Tibial nerve (tissue), 4 donors: ENCODE measurements at regions not wholly inside any gene's neighbourhood (a gene's known extent, or its start where the extent isn't known, plus 50 kb on each side); places are given as distances from the start of the nearest gene placed in this dataset.

ENCODE experiments used
- DNase-seq, 2 donors: peaks; one replicate each; pipeline ENCODE4 v3.0.0-alpha.2; 2019; ENCODE audit warnings: low spot score in 2 of 2
- H3K27ac ChIP-seq, 4 donors: fragments of 200-600 bp; sonication (generic) in 3 of 4; one replicate each; pipeline ENCODE4 v1.5.1; 2017 to 2019; ENCODE audit warnings: mild to moderate bottlenecking in 1 of 4
- H3K27me3 ChIP-seq, 2 donors: fragments of 200-600 bp; sonication (generic) in 1 of 2; one replicate each; pipeline versions ENCODE4 v1.5.1 to v1.6.0; 2017 to 2019
- H3K36me3 ChIP-seq, 3 donors: fragments of 200-600 bp; sonication (generic); one replicate each; pipeline ENCODE4 v1.5.1; 2018 to 2019
- H3K4me1 ChIP-seq, 4 donors: fragments of 200-600 bp; sonication (generic) in 3 of 4; one replicate each; pipeline ENCODE4 v1.5.1; 2017 to 2019
- H3K4me3 ChIP-seq, 4 donors: fragments of 200-600 bp; sonication (generic) in 3 of 4; one replicate each; pipeline ENCODE4 v1.5.1; 2017 to 2019; ENCODE audit warnings: mild to moderate bottlenecking in 1 of 4, moderate library complexity in 1 of 4
- H3K9me3 ChIP-seq, 4 donors: fragments of 200-600 bp; sonication (generic) in 3 of 4; one replicate each; pipeline ENCODE4 v1.5.1; 2017 to 2019
- EP300 ChIP-seq, 2 donors: sonication (generic); formaldehyde crosslinking; IDR thresholded peaks; one replicate each; pipeline ENCODE4 v1.6.1; 2017; ENCODE audit warnings: antibody characterized with exemption in 2 of 2, mild to moderate bottlenecking in 1 of 2
- POLR2A ChIP-seq, 2 donors: fragments of 450-650 bp; IDR thresholded peaks; one replicate each; pipeline ENCODE4 v1.6.1; 2017; ENCODE audit warnings: antibody characterized with exemption in 2 of 2, mild to moderate bottlenecking in 2 of 2, moderate library complexity in 2 of 2
- WGBS, 2 donors: methylation state at CpG; one replicate each; pipeline ENCODE4 v1.1.5; 2018; 5-methylcytosine and 5-hydroxymethylcytosine counted together
- TF ChIP-seq, protein P1 (sequence below), 5 experiments: fragments of 200-600 bp in 3 of 5; fragments of 450-650 bp in 2 of 5; sonication (generic) in 3 of 5; IDR thresholded peaks; one replicate each; pipeline ENCODE4 v1.5.1; 2016 to 2019; ENCODE audit warnings: antibody characterized with exemption in 5 of 5, mild to moderate bottlenecking in 3 of 5, moderate library complexity in 2 of 5

DNA sequence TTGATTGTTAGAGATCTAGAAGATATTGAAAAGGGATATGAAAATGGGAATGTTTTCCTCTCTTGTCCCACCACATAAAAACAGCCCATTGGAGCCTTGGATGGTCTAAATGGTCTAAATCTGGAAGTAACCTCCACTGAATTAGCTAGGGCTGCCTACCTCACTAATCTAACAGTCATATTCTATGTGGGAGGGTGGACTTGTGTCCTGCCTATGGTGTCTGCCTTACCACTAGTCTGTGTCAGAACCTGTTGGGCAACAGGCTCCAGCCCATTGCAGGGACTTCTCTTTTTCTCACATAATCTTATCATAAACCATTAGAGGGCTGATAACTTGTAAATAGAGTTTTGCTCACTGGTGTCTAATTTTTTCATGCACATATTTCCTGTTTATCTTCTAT, 548.8 kb upstream of the CDH18 start:
- TF ChIP-seq, protein P1, sequence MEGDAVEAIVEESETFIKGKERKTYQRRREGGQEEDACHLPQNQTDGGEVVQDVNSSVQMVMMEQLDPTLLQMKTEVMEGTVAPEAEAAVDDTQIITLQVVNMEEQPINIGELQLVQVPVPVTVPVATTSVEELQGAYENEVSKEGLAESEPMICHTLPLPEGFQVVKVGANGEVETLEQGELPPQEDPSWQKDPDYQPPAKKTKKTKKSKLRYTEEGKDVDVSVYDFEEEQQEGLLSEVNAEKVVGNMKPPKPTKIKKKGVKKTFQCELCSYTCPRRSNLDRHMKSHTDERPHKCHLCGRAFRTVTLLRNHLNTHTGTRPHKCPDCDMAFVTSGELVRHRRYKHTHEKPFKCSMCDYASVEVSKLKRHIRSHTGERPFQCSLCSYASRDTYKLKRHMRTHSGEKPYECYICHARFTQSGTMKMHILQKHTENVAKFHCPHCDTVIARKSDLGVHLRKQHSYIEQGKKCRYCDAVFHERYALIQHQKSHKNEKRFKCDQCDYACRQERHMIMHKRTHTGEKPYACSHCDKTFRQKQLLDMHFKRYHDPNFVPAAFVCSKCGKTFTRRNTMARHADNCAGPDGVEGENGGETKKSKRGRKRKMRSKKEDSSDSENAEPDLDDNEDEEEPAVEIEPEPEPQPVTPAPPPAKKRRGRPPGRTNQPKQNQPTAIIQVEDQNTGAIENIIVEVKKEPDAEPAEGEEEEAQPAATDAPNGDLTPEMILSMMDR (IDR thresholded peaks at IDR 0.05) = no peak
- TF ChIP-seq POLR2A (IDR thresholded peaks at IDR 0.05) (no peak), EP300 (IDR thresholded peaks at IDR 0.05) (no peak)
- Histone ChIP-seq H3K4me3 (no peak overlapping the region), H3K4me1 (no peaks in the 10 kb centered on the region), H3K9me3 (peaks cover 0 to 6% (median 0%) of the 10 kb centered on the region in 4 donors), H3K27ac (no peak overlapping the region), H3K27me3 (no peaks in the 10 kb centered on the region), H3K36me3 (no peaks in the 10 kb centered on the region)
- no peak for DNase-seq

DNA sequence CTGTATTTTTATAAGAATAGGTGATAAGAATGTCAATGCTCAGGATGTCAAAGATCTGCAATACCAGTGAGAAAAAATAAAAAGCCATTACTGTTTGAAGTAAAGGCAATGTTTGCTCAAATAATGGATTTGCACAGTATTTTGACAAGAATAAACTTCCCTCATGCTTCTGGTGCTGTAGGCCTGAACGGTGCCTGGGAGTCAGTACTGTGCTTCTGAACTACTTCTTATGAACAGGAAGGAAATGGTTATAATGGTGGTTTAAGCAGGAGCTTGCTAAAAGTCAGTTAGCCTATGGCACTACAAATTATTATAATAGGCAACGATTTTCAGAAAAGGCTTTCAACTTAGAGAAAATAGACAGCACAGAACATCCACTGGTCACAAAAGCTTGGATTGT, 548.3 kb upstream of the CDH18 start:
- no peak for TF ChIP-seq EP300 (IDR thresholded peaks at IDR 0.05)
- TF ChIP-seq, protein P1 (IDR thresholded peaks at IDR 0.05) = no peak
- no peak for TF ChIP-seq POLR2A (IDR thresholded peaks at IDR 0.05)
- H3K4me3 ChIP-seq = no peak overlapping the region
- DNase-seq = no peak
- no peaks in the 10 kb centered on the region for H3K36me3 ChIP-seq
- no peaks in the 10 kb centered on the region for H3K27me3 ChIP-seq
- peaks cover 0 to 6% (median 0%) of the 10 kb centered on the region in 4 donors for H3K9me3 ChIP-seq
- no peaks in the 10 kb centered on the region for H3K4me1 ChIP-seq
- H3K27ac ChIP-seq = no peak overlapping the region
- WGBS, 2 donors = 56 to 57% methylated on average over 2 of the region's 2 CpGs

DNA sequence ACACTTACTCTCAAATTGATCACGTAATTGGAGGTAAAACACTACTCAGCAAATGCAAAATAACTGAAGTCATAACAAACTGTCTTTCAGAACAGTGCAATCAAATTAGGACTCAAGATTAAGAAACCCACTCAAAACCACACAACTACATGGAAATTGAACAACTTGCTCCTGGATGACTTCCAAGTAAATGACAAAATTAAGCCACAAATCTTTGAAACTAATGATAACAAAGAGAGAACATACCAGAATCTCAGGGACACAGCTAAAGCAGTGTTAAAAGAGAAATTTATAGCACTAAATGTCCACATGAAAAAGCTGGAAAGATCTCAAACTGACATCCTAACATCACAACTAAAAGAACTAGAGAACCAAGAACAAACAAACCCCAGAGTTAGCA, 540.5 kb upstream of the CDH18 start:
- H3K9me3 ChIP-seq = peaks cover 0 to 21% (median 0%) of the 10 kb centered on the region in 4 donors
- DNase-seq = no peak
- H3K4me1 ChIP-seq = no peaks in the 10 kb centered on the region
- TF ChIP-seq, protein P1 (IDR thresholded peaks at IDR 0.05) = no peak
- TF ChIP-seq POLR2A (IDR thresholded peaks at IDR 0.05) (no peak), EP300 (IDR thresholded peaks at IDR 0.05) (no peak)
- H3K27me3 ChIP-seq = no peaks in the 10 kb centered on the region
- 71 to 86% methylated on average over 1 of the region's 1 CpG for WGBS, 2 donors
- H3K36me3 ChIP-seq = no peaks in the 10 kb centered on the region
- H3K27ac ChIP-seq = no peak overlapping the region
- H3K4me3 ChIP-seq = no peak overlapping the region

DNA sequence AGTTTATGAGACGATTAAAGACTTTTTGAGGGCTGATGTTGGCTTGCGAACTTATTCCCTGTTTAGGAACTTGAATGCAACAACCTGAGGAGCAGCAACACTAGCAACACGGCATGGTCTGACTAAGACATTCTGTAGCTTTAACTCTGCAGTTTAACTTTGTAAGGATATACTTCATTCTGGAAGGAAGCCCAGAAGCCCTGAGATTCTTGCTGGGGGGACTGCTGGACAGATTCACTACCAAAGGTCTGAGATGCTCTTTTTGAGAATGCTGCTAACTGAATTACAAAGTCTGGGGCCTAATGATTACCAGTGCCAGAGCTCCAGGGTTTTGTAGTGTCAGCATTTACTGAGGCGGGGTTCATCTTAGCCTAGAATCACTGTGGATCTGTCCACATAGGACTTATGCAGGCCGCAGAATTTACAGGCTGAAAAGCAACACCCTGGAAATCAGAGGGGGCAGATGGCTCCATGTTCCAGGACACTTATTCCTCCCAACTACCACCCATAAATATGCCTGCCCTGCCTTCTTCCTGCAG, 537.1 kb upstream of the CDH18 start:
- H3K36me3 ChIP-seq = no peaks in the 10 kb centered on the region
- no peaks in the 10 kb centered on the region for H3K27me3 ChIP-seq
- H3K4me3 ChIP-seq = no peak overlapping the region
- WGBS, 2 donors = 75 to 84% methylated on average over 5 of the region's 5 CpGs
- H3K27ac ChIP-seq = no peak overlapping the region
- DNase-seq = no peak
- no peaks in the 10 kb centered on the region for H3K4me1 ChIP-seq
- TF ChIP-seq EP300 (IDR thresholded peaks at IDR 0.05) (no peak), POLR2A (IDR thresholded peaks at IDR 0.05) (no peak)
- TF ChIP-seq, protein P1 (IDR thresholded peaks at IDR 0.05) = no peak
- H3K9me3 ChIP-seq = peaks cover 0 to 21% (median 0%) of the 10 kb centered on the region in 4 donors

DNA sequence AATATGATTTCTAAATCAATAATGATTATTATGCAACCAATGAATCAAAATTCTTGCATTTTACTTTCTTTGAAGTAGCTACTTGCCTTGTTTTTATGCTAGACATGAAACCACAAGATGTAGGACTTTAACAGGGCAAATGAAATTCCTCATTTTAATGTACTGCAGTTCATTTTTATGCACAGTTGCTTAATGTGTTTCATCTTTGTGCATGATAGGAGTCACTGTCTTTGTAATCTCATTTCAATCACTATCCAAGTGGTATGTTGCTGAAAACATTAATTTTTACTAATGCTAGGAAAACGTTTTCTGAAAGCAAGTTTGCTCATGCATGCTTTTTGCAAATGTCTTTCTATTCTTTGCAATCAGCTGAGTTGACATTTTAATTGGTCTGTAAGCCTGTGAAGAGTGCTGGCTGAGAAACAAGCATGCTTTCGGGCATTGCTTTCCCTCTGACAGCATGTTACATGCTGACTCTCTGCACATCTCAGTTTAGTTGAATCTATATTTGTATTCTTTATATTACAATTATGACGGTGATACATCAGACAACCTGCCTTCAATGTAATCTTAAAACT, 535.0 kb upstream of the CDH18 start:
- no peak for TF ChIP-seq POLR2A (IDR thresholded peaks at IDR 0.05)
- TF ChIP-seq, protein P1 (IDR thresholded peaks at IDR 0.05) = no peak
- TF ChIP-seq EP300 (IDR thresholded peaks at IDR 0.05) = no peak
- 41 to 48% methylated on average over 3 of the region's 3 CpGs for WGBS, 2 donors
- H3K9me3 ChIP-seq = peaks cover 0 to 20% (median 0%) of the 10 kb centered on the region in 4 donors
- H3K4me3 ChIP-seq = no peak overlapping the region
- no peak for DNase-seq
- no peak overlapping the region for H3K27ac ChIP-seq
- H3K36me3 ChIP-seq = no peaks in the 10 kb centered on the region
- H3K27me3 ChIP-seq = no peaks in the 10 kb centered on the region
- H3K4me1 ChIP-seq = no peaks in the 10 kb centered on the region
